NCI-H774 (cell line): ENCODE measurements at regions not wholly inside any gene's neighbourhood (a gene's known extent, or its start where the extent isn't known, plus 50 kb on each side); places are given as distances from the start of the nearest gene placed in this dataset.
A peak's percentile ranks its signal among the peaks of the same experiment; 100 is the strongest.

Experiments used
- DNase-seq: peaks from one replicate; lab custom pipeline; 2025; lab: John Stamatoyannopoulos, UW

- DNase-seq: no peak
Observed at GRCh38 chr1:185645686-185646085, 88.5 kb upstream of the HMCN1 start.

GRCh38 chr1:185645162-185645640 lies 89.0 kb upstream of the HMCN1 start:
- no peak for DNase-seq

- DNase-seq: no peak
Observed at GRCh38 chr1:185644531-185644930, 89.7 kb upstream of the HMCN1 start.

- DNase-seq: no peak
Observed at GRCh38 chr1:185636848-185637247, 97.3 kb upstream of the HMCN1 start.

- DNase-seq: no peak
Observed at GRCh38 chr1:185634704-185635103, 99.5 kb upstream of the HMCN1 start.

GRCh38 chr1:185632659-185633423 lies 101.3 kb upstream of the HMCN1 start:
- DNase-seq: no peak

- DNase-seq: no peak
Observed at GRCh38 chr1:185631843-185632242, 102.3 kb upstream of the HMCN1 start.

- no peak for DNase-seq
Observed at GRCh38 chr1:185627761-185628501, 106.3 kb upstream of the HMCN1 start.

- no peak for DNase-seq
Observed at GRCh38 chr1:185627171-185627570, 107.0 kb upstream of the HMCN1 start.

- DNase-seq: no peak
Observed at GRCh38 chr1:185626344-185626743, 107.8 kb upstream of the HMCN1 start.

GRCh38 chr1:185610954-185611353 lies 123.2 kb upstream of the HMCN1 start:
- no peak for DNase-seq

- no peak for DNase-seq
Observed at GRCh38 chr1:185608177-185608576, 126.0 kb upstream of the HMCN1 start.

GRCh38 chr1:185603158-185603557 lies 131.0 kb upstream of the HMCN1 start:
- DNase-seq: no peak

GRCh38 chr1:185601189-185601588 lies 133.0 kb upstream of the HMCN1 start:
- no peak for DNase-seq

GRCh38 chr1:185600641-185601040 lies 133.6 kb upstream of the HMCN1 start:
- no peak for DNase-seq

- DNase-seq: no peak
Observed at GRCh38 chr1:185598332-185598731, 135.9 kb upstream of the HMCN1 start.

GRCh38 chr1:185595835-185596667 lies 138.1 kb upstream of the HMCN1 start:
- DNase-seq: peak; percentile 35

- DNase-seq: no peak
Observed at GRCh38 chr1:185594786-185595410, 139.3 kb upstream of the HMCN1 start.

- no peak for DNase-seq
Observed at GRCh38 chr1:185593271-185593670, 140.9 kb upstream of the HMCN1 start.

GRCh38 chr1:185585770-185586169 lies 148.4 kb upstream of the HMCN1 start:
- no peak for DNase-seq

GRCh38 chr1:185581961-185582725 lies 152.0 kb upstream of the HMCN1 start:
- DNase-seq: no peak
